Hindlimb muscle (tissue), 1 donor: ENCODE measurements at regions not wholly inside any gene's neighbourhood (a gene's known extent, or its start where the extent isn't known, plus 50 kb on each side); places are given as distances from the start of the nearest gene placed in this dataset.
A peak's percentile ranks its signal among the peaks of the same experiment; 100 is the strongest.
"Not testable (repeated sequence)": the region's sequence is repeated elsewhere in the genome, so short reads cannot be mapped to it uniquely, and the experiment has no call there.

Experiments used
- DNase-seq: peaks from one replicate; pipeline ENCODE4 v3.0.0-alpha.2; 2013

- DNase-seq = no peak
Measured at GRCh38 chrX:9349572-9350494, 115.0 kb upstream of the TBL1X start.

- DNase-seq = no peak
Measured at GRCh38 chrX:9351126-9351525, 113.7 kb upstream of the TBL1X start.

- DNase-seq = no peak
Measured at GRCh38 chrX:9352243-9352642, 112.6 kb upstream of the TBL1X start.

GRCh38 chrX:9352694-9353411, 112.0 kb upstream of the TBL1X start:
- no peak for DNase-seq

GRCh38 chrX:9354918-9355317, 109.9 kb upstream of the TBL1X start:
- DNase-seq = no peak

DNA sequence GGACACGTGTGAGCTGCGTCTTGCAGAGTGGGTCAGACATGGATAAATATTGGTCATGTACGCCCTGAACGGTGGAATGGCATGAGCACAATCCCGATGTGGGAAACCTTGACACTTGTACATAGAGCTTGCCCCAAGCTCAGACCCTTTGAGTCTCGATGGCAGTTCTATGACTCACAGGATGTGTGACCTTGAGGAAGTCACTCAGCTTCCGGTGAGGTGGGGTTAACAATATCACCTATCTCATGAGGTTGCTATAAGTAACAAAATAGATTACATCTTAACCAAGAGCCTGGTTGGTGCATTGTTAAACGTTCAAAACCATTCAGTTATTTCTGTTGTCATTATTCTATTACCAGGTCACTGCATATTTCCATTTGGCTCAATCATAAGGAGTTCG, 109.1 kb upstream of the TBL1X start:
- DNase-seq = no peak

- DNase-seq = no peak
Measured at GRCh38 chrX:9356846-9357245, 108.0 kb upstream of the TBL1X start.

- DNase-seq = no peak
Measured at GRCh38 chrX:9357518-9358114, 107.2 kb upstream of the TBL1X start.

GRCh38 chrX:9362363-9362928, 102.4 kb upstream of the TBL1X start:
- DNase-seq = no peak

DNA sequence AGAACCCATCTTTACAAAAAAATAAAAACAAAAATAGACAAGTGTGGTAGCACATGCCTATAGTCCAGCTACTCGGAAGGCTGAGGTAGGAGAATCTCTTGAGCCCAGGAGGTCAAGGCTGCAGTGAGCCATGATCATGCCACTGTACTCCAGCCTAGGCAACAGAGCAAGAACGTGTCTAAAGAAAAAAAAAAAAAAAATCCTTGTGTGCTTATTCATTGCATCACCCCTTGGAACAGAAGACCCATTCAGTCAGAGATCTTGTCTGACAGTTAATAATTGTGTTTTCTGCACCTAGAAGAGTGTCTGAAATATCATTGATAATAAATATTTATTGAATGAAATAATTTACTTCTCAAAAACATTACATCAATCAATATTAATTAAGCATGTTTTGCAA, 97.4 kb upstream of the TBL1X start:
- no peak for DNase-seq

DNA sequence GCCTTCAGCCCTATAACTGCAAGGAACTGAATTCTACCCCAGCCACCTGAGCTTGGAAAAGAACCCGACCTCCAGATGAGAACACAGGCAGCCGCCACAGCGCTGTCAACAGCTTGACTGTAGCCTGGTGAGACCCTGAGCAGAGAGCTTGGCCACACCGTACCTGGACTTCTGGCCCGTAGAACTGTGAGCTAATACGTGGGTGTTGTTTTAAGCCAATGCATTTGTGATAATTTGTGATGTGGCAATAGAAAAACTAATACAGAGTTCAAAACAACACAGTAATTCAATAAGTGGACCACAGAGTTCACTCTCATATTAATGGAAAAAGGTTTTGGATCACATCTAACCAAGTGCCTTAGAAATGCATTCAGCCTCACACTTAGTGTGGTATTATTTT, 96.6 kb upstream of the TBL1X start:
- no peak for DNase-seq

DNA sequence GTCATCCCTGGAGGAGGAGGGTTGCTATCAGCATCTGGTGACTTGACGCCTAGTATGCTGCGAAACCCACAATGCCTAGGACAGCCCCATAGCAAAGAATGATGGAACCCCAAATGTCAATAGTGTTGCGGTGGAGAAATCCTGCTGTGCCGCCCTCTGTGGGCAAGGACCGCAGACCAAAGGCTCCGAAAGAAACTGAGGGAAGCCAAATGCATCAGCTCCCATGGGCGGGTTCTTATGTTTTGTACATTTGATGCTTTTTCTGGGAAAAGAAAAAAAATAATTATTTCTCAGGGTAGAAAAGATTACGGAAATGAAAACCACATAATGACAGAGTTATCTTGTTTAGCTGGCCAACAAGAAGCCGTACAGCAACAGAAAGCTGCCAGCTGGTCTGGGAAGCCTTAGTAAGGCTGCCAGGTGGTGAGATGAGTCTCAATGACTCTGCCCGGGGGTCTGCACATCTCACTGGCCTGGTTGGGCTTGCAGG, 95.0 kb upstream of the TBL1X start:
- no peak for DNase-seq

GRCh38 chrX:9370893-9371292, 94.0 kb upstream of the TBL1X start:
- peak; percentile 15 for DNase-seq

- DNase-seq = no peak
Measured at GRCh38 chrX:9372866-9373265, 92.0 kb upstream of the TBL1X start.

DNA sequence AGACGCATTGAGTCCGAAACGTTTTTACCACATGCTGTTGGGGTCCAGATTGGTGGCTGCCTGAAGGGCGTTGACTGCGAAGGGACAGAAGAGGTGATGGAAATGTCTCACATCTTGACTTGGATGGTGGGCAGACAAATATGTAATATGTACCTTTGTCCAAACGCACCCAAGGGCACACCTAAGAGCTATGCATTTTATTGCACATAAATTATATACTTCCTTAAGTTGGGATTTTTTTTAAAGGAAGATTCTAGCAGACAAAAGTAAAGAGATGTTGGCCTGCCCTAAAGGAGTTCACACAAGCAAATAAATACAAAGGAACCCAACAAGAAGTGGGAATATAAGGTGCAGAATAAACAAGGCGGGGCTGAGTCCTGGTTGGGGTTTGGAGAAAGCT, 91.1 kb upstream of the TBL1X start:
- DNase-seq = no peak

DNA sequence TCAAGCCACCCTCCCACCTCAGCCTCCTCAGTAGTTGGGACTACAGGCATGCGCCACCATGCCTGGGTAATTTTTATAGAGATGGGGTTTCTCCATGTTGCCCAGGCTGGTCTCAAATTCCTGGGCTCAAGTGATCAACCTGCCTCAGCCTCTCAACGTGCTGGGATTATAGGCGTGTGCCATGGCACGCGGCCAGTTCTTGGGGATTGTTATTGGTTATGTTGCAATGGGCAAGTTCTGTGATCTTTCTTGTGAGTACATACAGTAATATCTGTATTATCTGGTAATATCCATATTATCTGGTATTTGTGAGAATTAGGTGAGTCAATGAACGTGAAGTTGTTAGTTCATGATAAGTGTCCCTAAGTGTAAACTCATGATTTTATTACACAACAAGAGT, 90.3 kb upstream of the TBL1X start:
- no peak for DNase-seq

DNA sequence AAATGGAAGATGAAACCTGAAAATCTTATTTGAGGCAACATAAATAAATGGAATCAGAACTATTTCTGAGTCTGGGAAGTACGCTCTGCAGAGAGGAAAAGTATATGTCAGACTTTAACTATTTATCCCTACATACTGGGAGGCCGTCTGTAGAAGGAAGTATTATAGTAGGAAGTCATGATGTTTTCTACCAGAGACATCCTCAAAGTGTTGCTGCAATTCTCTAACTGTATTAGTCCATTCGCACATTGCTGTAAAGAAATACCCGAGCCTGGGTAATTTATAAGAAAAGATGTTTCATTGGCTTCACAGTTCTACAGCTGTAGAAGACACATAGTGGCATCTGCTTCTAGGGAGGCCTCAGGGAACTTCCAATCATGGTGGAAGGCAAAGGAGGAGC, 88.7 kb upstream of the TBL1X start:
- no peak for DNase-seq

- not testable (repeated sequence) for DNase-seq
Measured at GRCh38 chrX:9377216-9377615, 87.6 kb upstream of the TBL1X start.

DNA sequence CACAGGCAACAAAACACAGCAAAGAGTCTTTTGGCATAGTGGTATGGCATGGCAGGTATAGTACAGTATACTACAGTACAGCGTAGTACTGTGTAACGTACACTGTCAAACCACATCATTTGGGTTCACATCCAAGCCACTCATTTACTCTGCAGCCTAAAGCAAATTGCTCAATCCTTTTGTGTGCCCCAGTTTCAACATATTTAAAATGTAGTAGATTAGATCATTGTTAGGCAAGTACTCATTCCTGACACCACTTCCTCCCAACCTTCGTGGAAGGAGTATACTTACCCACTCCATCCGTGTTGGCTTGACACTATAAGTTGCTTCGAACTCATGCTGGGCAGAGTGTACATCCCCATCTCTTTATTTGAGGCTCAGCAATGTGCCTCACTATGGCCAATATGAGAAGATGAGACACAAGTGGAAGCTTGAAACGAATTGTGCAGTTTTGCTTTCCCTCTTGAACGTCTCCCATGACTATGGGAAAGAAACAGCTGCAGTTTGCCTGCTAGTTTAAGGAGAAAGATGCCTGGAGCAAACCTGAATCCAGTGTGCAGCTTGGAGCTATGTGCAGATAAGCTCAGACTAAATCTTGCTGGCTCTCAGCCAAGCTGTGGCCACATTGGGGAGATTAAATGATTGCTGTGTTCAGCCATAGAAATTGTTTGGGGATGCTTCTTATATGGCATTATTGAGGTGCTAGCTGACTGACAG, 85.7 kb upstream of the TBL1X start:
- DNase-seq = no peak

GRCh38 chrX:9379697-9380551, 84.9 kb upstream of the TBL1X start:
- no peak for DNase-seq

DNA sequence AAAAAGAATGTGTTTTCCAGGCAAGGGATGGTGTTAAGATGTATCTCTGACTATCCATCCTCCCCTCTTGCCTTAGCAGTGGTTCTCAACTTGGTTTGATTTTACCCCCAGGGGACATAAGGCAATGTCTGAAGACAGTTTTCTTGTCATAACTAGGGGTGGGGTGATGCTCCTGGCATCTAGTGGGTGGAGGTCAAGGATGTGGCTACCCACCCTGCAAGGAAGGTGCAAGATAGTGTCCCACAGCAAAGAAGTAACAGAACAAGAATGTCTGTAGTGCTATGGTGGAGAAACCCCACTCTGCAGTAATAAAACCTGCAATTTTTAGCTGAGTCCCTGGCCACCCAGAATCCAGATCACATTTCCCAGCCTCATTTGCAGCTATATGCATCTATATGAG, 81.2 kb upstream of the TBL1X start:
- no peak for DNase-seq
